Anterior cingulate cortex (tissue), 58 donors: ENCODE measurements at regions not wholly inside any gene's neighbourhood (a gene's known extent, or its start where the extent isn't known, plus 50 kb on each side); places are given as distances from the start of the nearest gene placed in this dataset.

Experiments used
- DNase-seq, 58 donors: peaks; one replicate each; lab custom pipeline; 2025; lab: John Stamatoyannopoulos, UW

GRCh38 chr19:31629579-31630363 is 280.5 kb upstream of the TSHZ3 start:
- no peak for DNase-seq

DNA sequence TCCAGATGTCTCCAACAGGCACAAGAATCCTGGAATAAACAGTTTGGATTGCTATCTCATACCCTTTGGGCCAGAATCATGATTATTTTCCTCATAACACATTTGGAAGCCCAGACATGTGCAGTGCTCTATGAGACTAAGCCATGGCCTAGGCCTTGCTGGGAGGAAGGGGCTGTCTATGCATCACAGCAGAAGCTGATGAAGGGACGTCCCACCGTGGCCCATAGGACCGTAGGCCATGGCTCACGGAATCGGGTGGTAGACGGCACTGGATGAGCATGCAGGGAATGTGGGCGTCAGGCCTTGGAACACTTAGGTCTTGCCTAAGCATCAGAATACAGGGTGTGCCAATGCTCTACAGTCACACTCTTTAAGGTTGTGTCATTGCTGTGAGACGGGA is 283.8 kb upstream of the TSHZ3 start:
- no peak for DNase-seq

- no peak for DNase-seq
These were observed 290.1 kb upstream of the TSHZ3 start for GRCh38 chr19:31639306-31639705.

GRCh38 chr19:31641591-31641990 is 292.4 kb upstream of the TSHZ3 start:
- no peak for DNase-seq

- DNase-seq, result no peak
These were observed 299.1 kb upstream of the TSHZ3 start for GRCh38 chr19:31648347-31648746.

GRCh38 chr19:31656507-31656906 is 307.3 kb upstream of the TSHZ3 start:
- peak in 4 of 58 donors; percentile 4 to 42 (median 11) for DNase-seq

GRCh38 chr19:31658993-31659896 is 310.0 kb upstream of the TSHZ3 start:
- no peak for DNase-seq

DNA sequence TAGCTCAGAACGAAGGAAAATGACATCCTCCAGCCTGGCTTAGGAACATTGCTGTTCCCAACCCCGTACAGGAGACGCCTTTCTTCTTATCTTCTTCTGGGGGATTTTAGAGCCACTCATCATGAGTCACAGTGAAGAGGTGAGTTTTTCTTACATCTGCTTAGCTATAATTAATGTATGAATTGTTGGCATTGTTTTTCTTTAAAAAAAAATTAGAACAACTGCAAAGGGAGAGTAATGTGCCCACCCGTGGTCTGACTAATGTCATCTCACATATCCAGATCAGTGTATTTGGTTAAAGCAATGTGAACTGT is 310.6 kb upstream of the TSHZ3 start:
- no peak for DNase-seq

DNA sequence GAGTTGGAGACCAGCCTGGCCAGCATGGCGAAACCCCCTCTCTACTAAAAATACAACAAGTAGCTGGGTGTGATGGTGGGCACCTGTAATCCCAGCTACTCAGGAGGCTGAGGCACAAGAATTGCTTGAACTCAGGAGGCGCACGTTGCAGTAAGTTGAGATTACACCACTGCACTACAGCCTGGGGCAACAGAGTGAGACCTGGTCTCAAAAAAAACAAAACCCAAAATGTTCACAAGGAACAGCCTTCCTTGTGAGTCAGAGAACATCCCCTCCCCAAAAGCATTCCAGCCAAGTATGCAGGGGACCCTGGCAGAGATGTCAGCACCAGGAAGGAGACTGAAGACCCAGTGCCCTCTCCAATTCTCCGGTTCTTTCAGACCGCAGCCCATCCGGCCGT is 314.9 kb upstream of the TSHZ3 start:
- DNase-seq, result no peak

GRCh38 chr19:31664997-31665396 is 315.8 kb upstream of the TSHZ3 start:
- DNase-seq, result no peak

- DNase-seq, result no peak
These were observed 316.9 kb upstream of the TSHZ3 start for GRCh38 chr19:31666126-31666525.

GRCh38 chr19:31667106-31667505 is 317.9 kb upstream of the TSHZ3 start:
- no peak for DNase-seq

DNA sequence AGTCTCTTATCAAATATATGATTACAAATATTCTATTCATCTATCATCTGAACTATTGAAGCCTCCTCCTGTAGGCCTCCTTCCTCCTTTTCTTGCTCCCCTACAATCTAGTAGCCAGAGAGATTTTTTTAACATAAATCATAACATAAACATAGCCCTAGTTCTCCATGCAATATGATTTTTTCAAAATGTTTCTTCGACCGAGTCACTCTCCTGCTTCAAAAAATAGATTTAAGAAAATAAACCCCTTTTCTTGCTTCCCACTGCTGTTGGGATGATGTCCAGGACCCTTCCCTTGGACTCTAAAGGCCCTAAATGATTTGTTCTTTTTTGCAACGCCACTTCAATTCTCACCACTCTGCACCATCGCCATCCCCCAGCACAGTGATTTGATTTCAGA is 319.7 kb upstream of the TSHZ3 start:
- DNase-seq, result no peak

DNA sequence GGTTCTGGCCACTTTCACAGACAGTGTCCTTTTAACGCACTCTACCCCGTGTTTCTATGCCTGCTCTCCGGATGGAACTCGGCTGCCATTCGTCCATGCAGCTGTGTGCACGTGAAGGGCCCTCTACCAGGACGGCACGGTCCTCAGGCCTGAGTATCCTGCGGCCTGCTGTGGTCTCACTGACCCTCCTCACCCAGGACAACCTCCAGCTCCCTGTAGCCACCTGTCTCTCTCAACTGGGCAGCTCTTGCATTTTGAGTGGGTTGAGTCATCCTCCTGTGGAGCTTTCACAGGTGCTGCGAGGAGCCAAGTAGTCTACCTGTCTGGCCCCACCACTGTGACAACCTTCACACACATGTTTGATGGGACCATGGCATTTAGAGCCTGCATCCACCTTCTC is 321.7 kb upstream of the TSHZ3 start:
- DNase-seq, result no peak

DNA sequence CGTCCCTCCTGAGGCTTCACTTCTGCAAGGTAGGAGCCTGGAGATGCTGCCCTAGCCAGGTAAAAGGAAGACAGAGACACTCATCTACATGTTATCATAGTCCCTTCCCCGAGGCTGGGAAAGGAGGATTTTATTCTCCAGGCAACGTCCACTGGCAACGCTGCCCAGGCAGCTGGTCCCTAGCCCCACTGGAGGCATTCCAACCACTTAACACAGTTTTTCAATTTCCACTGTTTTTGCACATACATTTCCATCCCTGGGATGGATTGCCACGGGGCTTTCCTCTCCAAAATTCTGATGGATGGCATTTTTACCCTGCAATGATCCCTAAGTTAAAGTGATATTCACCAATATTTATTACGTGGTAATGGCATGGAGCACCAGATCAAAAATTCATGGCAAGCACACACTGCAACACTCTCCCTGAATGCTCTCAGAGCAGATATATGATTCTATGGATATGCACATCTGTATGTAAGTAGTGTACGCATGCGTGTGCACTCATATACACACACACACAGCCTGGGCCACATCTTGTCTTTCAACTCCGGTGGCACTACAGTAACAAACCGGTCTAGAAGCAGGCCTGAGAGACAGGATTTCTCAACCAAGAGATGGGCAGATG is 322.3 kb upstream of the TSHZ3 start:
- DNase-seq, result no peak

DNA sequence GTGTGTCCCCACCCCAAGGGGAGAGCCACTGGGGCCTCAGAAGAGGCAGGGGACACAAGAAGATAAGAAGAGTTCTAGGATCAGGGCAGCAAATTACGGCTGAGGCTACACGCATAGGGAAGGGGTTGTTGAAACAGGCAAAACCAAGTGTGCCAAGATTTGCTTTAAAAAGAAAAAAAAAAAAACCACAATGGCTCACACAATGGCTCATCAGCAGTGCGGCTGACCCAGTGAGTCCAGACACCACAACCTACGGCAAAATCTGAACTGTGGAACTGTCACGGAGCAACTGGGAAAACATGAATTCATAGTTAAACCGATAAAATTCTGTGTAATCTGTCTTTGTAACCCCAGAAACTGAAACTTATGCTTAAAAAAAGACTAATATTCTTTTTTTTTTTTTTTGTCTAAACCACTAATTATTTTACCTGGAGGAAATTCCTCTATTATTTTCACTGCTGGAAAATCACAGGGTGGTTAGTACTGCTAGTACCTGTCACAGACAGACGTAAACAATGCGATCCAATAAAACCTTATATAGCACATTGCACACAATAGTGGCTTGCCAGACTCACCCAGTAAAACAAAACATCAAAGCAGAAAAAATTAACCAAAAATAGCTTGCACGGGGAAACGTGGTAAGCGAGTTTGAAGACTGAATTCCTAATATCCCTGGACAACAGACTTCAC is 325.4 kb upstream of the TSHZ3 start:
- no peak for DNase-seq

GRCh38 chr19:31675193-31675913 is 326.1 kb upstream of the TSHZ3 start:
- no peak for DNase-seq

- DNase-seq, result no peak
These were observed 327.2 kb upstream of the TSHZ3 start for GRCh38 chr19:31676271-31677004.

DNA sequence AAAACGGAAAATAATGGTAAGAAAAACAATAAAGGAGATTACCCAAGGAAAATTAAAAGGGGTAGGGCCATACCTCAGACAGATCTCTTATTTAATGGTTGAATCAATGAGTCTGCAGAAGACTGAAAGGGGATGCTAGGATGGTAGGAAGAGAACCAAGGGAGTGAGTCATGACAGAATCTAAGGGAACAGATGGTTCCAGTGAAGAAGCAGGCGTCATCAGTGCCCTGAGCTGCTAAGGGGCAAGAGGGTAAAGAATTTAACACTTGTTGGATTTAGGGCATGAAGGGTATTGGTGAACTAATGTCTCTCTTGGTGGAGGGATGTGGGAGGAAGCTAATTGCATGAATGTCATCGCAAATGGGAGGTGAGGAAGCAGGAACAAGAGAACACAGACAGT is 329.2 kb upstream of the TSHZ3 start:
- no peak for DNase-seq
